HG02610 (cell line): ENCODE measurements at regions not wholly inside any gene's neighbourhood (a gene's known extent, or its start where the extent isn't known, plus 50 kb on each side); places are given as distances from the start of the nearest gene placed in this dataset.
"Not testable (repeated sequence)": the region's sequence is repeated elsewhere in the genome, so short reads cannot be mapped to it uniquely, and the experiment has no call there.

ENCODE experiments used
- ATAC-seq: cut with Tn5 transposase; IDR thresholded peaks from one replicate; pipeline ENCODE4 v1.9.1; 2021; ENCODE audit warnings: mild to moderate bottlenecking, moderate library complexity; ENCODE audit not compliant: unreplicated experiment

DNA sequence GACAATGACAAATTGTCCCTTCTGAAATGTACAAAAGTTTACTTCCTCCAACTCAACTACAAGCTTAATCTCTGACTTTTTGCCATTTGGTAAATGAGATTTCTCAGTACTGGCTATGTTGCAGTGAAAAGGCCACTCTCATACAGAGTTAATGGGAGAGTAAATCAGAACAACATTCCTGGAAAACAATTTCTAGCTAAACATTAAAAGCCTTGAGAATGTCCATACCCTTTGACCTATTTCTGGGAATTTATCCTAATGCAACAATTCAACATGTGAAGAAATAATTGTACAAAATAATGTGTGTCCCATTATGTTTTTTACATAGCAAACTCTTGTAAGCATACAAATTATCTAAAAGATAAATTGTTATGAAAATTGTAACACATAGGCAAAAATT, 56.3 kb upstream of the SPEF2 start:
- no peak for ATAC-seq

GRCh38 chr5:35557748-35558147, 59.9 kb upstream of the SPEF2 start:
- ATAC-seq, result no peak

- ATAC-seq, result no peak
Observed at GRCh38 chr5:35557199-35557598, 60.5 kb upstream of the SPEF2 start.

DNA sequence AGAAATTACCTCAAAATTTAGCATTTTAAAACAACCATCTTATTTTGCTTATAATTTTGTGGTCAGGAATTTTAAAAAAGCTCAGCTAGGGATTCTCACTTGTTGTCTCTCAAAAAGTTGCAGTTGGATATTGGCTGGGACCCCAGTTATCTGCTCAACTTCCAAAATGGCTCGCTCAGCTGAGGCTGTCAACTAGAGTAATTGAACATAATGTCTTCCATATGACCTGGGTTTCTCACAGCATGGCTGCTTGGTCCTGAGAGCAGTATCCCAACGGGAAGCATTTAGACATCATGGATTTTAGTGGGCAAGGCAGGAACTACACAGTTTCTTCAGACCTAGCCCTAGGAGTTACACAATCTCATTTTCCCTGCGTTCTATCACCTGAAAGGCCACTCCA, 63.6 kb upstream of the SPEF2 start:
- no peak for ATAC-seq

DNA sequence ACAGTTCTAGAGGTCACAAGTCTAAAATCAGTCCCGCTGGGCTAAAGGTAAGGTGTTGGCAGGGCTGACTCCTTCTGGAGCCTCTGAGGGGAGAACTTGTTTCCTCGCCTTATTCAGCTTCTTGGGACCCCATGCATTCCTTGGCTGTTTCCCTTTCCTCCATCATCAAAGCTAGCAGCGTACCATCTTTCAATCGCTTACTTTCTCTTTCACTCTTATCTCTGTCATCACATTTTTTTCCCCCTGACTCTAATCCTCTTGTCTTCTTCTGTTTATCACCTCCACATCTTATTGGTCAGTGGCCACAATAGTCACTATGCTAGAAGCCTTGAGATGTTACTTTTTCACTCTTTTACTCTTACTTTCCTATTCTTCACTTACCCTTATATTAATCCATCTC, 72.5 kb upstream of the SPEF2 start:
- no peak for ATAC-seq

DNA sequence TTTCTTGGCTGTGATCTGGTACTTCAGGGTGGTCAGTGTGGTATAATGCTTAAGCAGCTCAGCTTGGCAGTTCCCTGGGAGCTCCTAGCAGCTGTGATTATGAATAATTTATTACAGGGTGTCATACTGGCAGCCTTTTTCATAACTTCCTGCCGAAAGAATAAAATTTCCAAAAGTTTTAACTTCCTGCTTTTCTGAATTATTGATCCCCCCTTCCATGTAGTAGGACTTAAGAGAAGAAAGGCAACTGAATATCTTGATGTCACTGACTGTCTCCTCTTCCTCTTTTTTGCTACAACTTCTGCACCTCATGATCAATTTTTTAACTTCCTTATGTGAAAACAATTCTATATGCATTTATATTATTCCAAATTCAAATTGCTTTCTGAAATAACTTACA, 74.3 kb upstream of the SPEF2 start:
- no peak for ATAC-seq

GRCh38 chr5:35540002-35540401, 77.7 kb upstream of the SPEF2 start:
- ATAC-seq, result no peak

- no peak for ATAC-seq
Observed at GRCh38 chr5:35538198-35538931, 79.3 kb upstream of the SPEF2 start.

DNA sequence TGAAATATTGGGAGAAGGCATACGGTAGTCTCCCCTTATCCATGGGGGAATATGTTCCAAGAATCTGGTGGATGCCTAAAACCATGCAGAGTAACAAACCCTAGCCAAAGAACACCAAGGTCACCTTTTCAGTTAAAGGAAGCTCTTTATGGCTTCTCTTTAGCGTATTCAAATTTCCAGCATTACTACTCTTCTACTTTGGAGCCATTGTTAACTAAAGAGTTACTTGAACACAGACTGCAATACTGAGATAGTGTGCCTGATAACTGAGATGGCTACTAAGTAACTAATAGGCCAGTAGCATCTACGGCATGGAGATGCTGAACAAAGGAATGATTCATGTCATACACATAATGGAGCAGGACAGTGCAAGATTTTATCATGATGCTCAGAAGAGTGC, 84.5 kb upstream of the SPEF2 start:
- ATAC-seq, result no peak

- ATAC-seq, result not testable (repeated sequence)
Observed at GRCh38 chr5:35531553-35531952, 86.1 kb upstream of the SPEF2 start.

DNA sequence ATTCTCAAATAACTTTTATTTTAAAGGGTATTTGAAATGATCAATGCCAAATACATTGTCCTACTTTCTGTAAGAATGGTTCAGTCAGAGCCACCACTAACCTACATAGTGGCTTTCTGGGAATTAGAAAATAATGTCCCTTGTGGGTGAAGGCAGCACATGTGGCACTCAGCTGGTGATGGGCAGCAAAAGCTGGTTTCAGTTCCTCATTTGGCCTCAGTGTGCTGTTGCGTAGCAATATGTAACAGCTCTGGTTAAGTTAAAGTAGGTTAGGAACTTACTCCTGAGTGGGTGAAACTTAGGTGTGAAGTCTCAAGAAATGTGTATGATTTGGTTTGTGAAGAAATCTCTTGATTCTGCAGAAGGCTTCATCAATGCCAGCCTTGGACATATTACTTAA, 99.6 kb upstream of the SPEF2 start:
- peak; percentile 94 for ATAC-seq

DNA sequence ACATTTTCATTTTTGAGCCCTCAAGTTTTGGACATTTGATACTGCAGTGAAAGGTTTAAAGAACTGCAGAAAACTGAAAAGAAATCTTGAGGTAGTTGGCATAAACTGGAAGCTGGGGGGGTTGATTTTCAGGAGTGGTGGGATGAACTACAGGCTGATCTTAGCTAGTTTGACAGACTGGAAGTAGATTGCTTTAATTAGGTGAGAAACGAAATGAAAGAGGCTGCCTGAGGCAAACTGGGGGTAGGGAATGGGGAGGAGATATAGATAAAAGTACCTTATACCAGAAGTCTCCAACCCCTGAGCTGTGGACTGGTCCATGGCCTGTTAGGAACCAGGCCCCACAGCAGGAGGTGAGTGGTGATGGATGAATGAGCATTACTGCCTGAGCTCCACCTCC, 101.4 kb upstream of the SPEF2 start:
- ATAC-seq, result no peak

GRCh38 chr5:35513612-35514011, 104.1 kb upstream of the SPEF2 start:
- ATAC-seq, result no peak

GRCh38 chr5:35502206-35502605, 115.5 kb upstream of the SPEF2 start:
- no peak for ATAC-seq

DNA sequence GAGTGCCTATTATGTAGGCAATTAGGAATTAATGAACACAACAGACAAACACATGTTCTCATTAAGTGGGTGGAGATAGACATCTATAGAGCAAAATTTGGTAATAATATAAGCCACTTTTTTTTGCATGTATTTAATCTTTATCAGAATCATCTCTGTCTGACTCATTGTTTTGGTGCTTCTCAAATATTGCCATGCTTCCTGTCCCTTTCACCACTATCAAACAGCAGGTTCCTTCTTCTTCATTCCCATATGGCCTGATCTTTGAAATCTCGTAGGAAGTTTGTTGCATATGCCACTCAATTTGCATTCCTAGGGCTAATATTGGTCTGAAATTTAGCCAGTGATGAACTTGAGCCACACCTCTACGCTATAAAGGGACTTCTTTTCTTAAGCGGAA, 128.9 kb upstream of the SPEF2 start:
- no peak for ATAC-seq

- no peak for ATAC-seq
Observed at GRCh38 chr5:35488055-35488454, 129.6 kb upstream of the SPEF2 start.

- ATAC-seq, result no peak
Observed at GRCh38 chr5:35487233-35488025, 130.2 kb upstream of the SPEF2 start.

GRCh38 chr5:35485487-35485886, 132.2 kb upstream of the SPEF2 start:
- no peak for ATAC-seq

- ATAC-seq, result no peak
Observed at GRCh38 chr5:35484241-35484640, 133.4 kb upstream of the SPEF2 start.

DNA sequence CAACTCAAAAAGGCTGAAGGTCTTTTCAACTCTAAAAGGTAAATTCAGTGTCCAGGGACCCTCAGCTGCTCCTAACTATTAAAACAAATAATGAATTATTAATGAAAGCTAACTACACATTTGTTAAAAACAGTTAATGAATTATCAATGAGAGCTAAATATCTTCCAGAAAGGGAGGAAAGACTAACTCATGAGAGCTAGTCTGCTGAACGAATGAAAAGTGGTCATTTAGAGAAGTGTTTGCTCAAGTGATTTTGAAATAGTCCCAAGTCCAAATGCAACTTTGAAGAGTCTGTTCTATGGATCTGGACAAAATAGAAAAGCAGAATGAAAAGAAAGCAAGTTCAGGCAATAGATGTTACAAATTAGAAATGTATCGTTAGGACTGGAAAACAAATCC, 133.9 kb upstream of the SPEF2 start:
- no peak for ATAC-seq

DNA sequence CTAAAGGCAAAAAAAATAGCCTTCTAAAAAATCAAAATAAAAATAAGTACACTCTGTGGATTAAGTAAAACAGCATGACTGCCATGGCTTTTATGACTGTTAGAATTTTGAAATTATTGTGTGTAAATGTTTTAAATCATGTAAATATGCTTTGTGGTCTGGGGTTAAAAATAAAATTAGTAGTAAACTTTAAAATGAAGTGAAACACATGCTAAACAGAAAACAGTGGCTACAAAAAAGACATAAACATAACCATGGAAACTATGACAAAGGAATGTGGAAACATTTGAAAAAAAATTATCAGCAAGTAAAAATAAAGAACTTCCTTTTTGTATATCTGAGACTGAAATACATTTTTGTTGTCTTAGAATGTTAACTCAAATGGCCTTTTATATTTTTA, 134.5 kb upstream of the SPEF2 start:
- no peak for ATAC-seq

DNA sequence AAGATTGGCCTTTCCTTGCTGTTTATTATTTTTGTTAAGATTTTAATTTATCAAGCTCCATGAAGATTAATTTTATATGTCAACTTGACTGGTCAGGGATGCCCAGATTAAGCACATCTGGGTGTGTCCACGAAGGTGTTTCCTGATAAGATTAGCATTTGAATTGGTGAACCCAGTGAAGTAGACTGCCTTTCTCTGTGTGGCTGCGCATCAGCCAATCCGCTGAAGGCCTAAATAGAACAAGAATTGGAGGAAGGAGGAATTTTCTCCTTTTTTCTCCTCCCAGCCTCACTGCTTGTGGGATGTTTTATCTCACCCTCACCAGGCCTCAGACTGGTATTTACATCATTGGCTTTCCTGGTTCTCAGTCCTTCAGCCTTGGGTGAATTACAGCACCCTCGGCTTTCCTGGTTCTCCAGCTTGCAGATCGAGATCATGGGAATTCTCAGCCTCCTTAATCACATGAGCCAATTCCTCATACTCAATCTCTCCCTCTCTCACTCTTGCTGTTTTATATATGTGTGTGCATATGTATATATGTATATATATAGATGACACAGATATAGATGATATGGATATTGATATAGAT, 135.4 kb upstream of the SPEF2 start:
- no peak for ATAC-seq
